ENCODE measurements at regions not wholly inside any gene's neighbourhood (a gene's known extent, or its start where the extent isn't known, plus 50 kb on each side); places are given as distances from the start of the nearest gene placed in this dataset.

DNA sequence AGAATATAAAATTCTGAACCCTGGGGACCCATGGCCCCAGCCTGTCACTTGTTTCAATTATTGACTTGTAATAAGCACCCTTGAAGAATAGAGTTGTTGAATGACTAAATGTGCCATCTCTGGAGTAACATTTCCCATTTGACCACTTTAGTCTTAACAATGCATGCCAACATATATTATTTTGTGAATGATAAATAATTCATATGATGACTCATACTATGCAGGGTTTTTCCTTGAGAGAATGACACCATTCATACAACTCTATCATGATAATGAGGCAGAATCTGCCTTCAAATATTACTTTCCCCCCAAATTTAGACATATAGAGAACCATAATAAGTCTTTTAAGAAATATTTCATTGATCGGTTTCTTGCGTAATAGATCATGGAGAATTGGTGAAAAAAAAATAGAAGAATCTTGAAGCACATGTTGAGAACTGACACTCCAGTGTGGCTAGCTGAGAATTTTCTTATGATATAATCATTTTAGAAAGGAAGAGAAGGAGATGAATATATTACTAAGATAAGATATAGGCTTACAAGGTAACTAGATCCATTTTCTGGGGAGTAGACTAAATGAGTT, 404.5 kb downstream of the GRXCR1 start:
- H3K9me1 ChIP-seq (replicated peaks; ENCODE audit: control insufficient read depth, extremely low read depth, insufficient read depth, low read length), result no peaks in the 10 kb centered on the region
- H3K9ac ChIP-seq (replicated peaks; ENCODE audit: extremely low read depth, insufficient read depth, low read length), result no peak overlapping the region
- no peak for FAIRE-seq
- ChIA-PET POLR2A (no interaction called here), CTCF (interaction anchor here (0.7 kb wide), 1 partner anchor 1291 kb away, joined by 3 read pairs; no protein-coding TSS in a partner anchor)
- no peak overlapping the region for H3K4me3 ChIP-seq (replicated peaks in 1 of 3; ENCODE audit: insufficient read depth in 1 of 3, low read depth in 1 of 3, low read length in 3 of 3)
- H3K27ac ChIP-seq (ENCODE audit: insufficient read depth, low read depth, low read length), result no peak overlapping the region
- H3K4me2 ChIP-seq (ENCODE audit: insufficient read depth, low read length), result no peak overlapping the region
- DNase-seq (ENCODE audit: low read depth, low spot score), result no peak
- no peaks in the 10 kb centered on the region for H3K36me3 ChIP-seq (ENCODE audit: control insufficient read depth in 2 of 2, extremely low read depth in 1 of 2, insufficient read depth in 2 of 2, low read length in 2 of 2)
- dilution Hi-C loops (cut with MboI; ENCODE audit: extremely low pct_ligation_motif_present, low sequenced_read_pairs), result no loop called here
- no peaks in the 10 kb centered on the region for H3K4me1 ChIP-seq (ENCODE audit: control insufficient read depth, extremely low read depth, insufficient read depth, low read length)
- H2AFZ ChIP-seq (ENCODE audit: low read depth, low read length), result no peak overlapping the region
- no peaks in the 10 kb centered on the region for H3K79me2 ChIP-seq (ENCODE audit: control insufficient read depth, insufficient read depth, low read length)
- H3K9me3 ChIP-seq (replicated peaks; ENCODE audit: control insufficient read depth, insufficient read depth, low read length), result peaks cover 7% of the 10 kb centered on the region
- no peaks in the 10 kb centered on the region for H4K20me1 ChIP-seq (replicated peaks; ENCODE audit: control insufficient read depth, extremely low read depth, insufficient read depth, low read length)
- no TSS peak for BruUV-seq (replicated peaks)
- H3K27me3 ChIP-seq (ENCODE audit: control insufficient read depth in 2 of 2, insufficient read depth in 2 of 2, low read length in 2 of 2), result no peaks in the 10 kb centered on the region
- intact Hi-C loops (cut with micrococcal nuclease), result no loop called here
- TF ChIP-seq POLR2AphosphoS5 (IDR thresholded peaks at IDR 0.05; ENCODE audit: insufficient read depth, low read depth, low read length), result no peak
- no peak for TF ChIP-seq EZH2 (IDR thresholded peaks at IDR 0.05; ENCODE audit: borderline replicate concordance, low read depth, low read length, severe bottlenecking)
- no peak for TF ChIP-seq POLR2A (IDR thresholded peaks at IDR 0.05; ENCODE audit: low read depth, low read length)
- no peak for TF ChIP-seq MYC (IDR thresholded peaks at IDR 0.05; ENCODE audit: low read depth, low read length)
- no peak for TF ChIP-seq JUN (IDR thresholded peaks at IDR 0.05; ENCODE audit: borderline replicate concordance, insufficient read depth, insufficient read length, low read depth)
- TF ChIP-seq CTCF (IDR thresholded peaks at IDR 0.05; ENCODE audit: extremely low read depth in 1 of 2, insufficient read depth in 1 of 2, low read depth in 1 of 2, low read length in 2 of 2), result no peak
- TF ChIP-seq, protein P1, sequence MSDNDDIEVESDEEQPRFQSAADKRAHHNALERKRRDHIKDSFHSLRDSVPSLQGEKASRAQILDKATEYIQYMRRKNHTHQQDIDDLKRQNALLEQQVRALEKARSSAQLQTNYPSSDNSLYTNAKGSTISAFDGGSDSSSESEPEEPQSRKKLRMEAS (IDR thresholded peaks at IDR 0.05; ENCODE audit: insufficient read depth, insufficient read length), result no peak
- no peak for TF ChIP-seq FOS (IDR thresholded peaks at IDR 0.05; ENCODE audit: borderline replicate concordance, insufficient read depth, low read length)
- TF ChIP-seq GATA2 (IDR thresholded peaks at IDR 0.05; ENCODE audit: insufficient read depth, insufficient read length, low read depth, low read length), result no peak
